Breast epithelium (tissue), 3 donors: ENCODE measurements at regions not wholly inside any gene's neighbourhood (a gene's known extent, or its start where the extent isn't known, plus 50 kb on each side); places are given as distances from the start of the nearest gene placed in this dataset.
"Not testable (repeated sequence)": the region's sequence is repeated elsewhere in the genome, so short reads cannot be mapped to it uniquely, and the experiment has no call there.

ENCODE experiments used
- POLR2A ChIP-seq: fragments of 450-650 bp; IDR thresholded peaks from one replicate; pipeline ENCODE4 v1.6.1; 2016; ENCODE audit warnings: antibody characterized with exemption, mild to moderate bottlenecking, moderate library complexity
- POLR2AphosphoS5 ChIP-seq, 3 donors: sonication (generic); formaldehyde crosslinking; IDR thresholded peaks; one replicate each; pipeline ENCODE4 v1.6.1; 2017; ENCODE audit warnings: antibody characterized with exemption in 3 of 3
- TF ChIP-seq, protein P1 (sequence below), 3 donors: fragments of 450-650 bp; IDR thresholded peaks; one replicate each; pipeline ENCODE4 v1.5.1; 2016 to 2017; ENCODE audit warnings: antibody characterized with exemption in 3 of 3, mild to moderate bottlenecking in 3 of 3, moderate library complexity in 3 of 3

- not testable (repeated sequence) for TF ChIP-seq POLR2AphosphoS5 (IDR thresholded peaks at IDR 0.05); POLR2A
- TF ChIP-seq, protein P1, sequence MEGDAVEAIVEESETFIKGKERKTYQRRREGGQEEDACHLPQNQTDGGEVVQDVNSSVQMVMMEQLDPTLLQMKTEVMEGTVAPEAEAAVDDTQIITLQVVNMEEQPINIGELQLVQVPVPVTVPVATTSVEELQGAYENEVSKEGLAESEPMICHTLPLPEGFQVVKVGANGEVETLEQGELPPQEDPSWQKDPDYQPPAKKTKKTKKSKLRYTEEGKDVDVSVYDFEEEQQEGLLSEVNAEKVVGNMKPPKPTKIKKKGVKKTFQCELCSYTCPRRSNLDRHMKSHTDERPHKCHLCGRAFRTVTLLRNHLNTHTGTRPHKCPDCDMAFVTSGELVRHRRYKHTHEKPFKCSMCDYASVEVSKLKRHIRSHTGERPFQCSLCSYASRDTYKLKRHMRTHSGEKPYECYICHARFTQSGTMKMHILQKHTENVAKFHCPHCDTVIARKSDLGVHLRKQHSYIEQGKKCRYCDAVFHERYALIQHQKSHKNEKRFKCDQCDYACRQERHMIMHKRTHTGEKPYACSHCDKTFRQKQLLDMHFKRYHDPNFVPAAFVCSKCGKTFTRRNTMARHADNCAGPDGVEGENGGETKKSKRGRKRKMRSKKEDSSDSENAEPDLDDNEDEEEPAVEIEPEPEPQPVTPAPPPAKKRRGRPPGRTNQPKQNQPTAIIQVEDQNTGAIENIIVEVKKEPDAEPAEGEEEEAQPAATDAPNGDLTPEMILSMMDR (IDR thresholded peaks at IDR 0.05) = not testable (repeated sequence)
Measured at GRCh38 chr5:96108629-96109028, 147.0 kb upstream of the ELL2 start.
